Skeletal muscle tissue (tissue), 3 donors: ENCODE measurements at regions not wholly inside any gene's neighbourhood (a gene's known extent, or its start where the extent isn't known, plus 50 kb on each side); places are given as distances from the start of the nearest gene placed in this dataset.

Experiments
- H3K27ac ChIP-seq: one replicate; pipeline ENCODE4 v1.7.0; 2013; ENCODE audit warnings: mild to moderate bottlenecking, low read depth, low read length, inconsistent platforms
- H3K27me3 ChIP-seq, 3 donors: one replicate each; pipeline ENCODE4 v1.7.0; 2013; ENCODE audit warnings: low read length in 3 of 3; ENCODE audit not compliant: control insufficient read depth in 3 of 3, insufficient read depth in 3 of 3
- H3K36me3 ChIP-seq, 3 donors: one replicate each; pipeline ENCODE4 v1.7.0; 2013; ENCODE audit warnings: low read length in 3 of 3; ENCODE audit not compliant: control insufficient read depth in 3 of 3, insufficient read depth in 3 of 3
- H3K4me1 ChIP-seq, 3 donors: one replicate each; pipeline ENCODE4 v1.7.0; 2013; ENCODE audit warnings: low read length in 3 of 3, mild to moderate bottlenecking in 3 of 3; ENCODE audit not compliant: control insufficient read depth in 3 of 3, insufficient read depth in 3 of 3
- H3K4me3 ChIP-seq, 3 donors: one replicate each; pipeline ENCODE4 v1.7.0; 2013; ENCODE audit warnings: low read length in 3 of 3
- H3K9ac ChIP-seq, 3 donors: one replicate each; pipeline ENCODE4 v1.7.0; 2013; ENCODE audit warnings: low read length in 3 of 3, mild to moderate bottlenecking in 3 of 3, moderate library complexity in 2 of 3, low read depth in 1 of 3
- H3K9me3 ChIP-seq, 3 donors: one replicate each; pipeline ENCODE4 v1.7.0; 2013; ENCODE audit warnings: low read length in 3 of 3; ENCODE audit not compliant: control insufficient read depth in 3 of 3
- donor health status: Osteomylitis.

DNA sequence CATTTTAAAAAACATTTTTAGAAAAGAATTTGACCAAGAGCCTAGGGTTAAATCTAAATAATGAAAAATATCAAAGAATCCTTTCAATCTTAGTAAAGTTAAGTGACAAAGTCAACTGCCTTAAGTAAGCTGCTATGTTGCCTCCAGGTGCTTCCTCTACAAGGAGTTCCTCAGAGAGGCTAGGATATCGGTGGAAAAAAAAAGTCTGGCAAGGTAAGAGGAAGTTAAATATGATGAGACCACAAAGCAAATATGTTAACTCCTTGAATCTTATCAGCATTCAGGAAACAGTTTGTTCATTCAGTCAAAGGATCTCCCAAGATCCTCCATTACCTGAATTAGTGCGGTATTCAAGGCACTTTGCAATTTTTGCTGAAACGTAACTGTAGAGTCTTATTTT lies 563.5 kb downstream of the PTPRC start:
- Histone ChIP-seq H3K36me3 (no peaks in the 10 kb centered on the region), H3K9me3 (no peaks in the 10 kb centered on the region)

GRCh38 chr1:199204231-199204630 lies 565.4 kb downstream of the PTPRC start:
- Histone ChIP-seq H3K27ac (no peak overlapping the region), H3K4me1 (no peaks in the 10 kb centered on the region), H3K36me3 (no peaks in the 10 kb centered on the region)

More for the DNA sequence above, 563.5 kb downstream of the PTPRC start:
- Histone ChIP-seq H3K4me1 (no peaks in the 10 kb centered on the region), H3K4me3 (no peak overlapping the region), H3K27ac (no peak overlapping the region), H3K9ac (no peak overlapping the region), H3K27me3 (no peaks in the 10 kb centered on the region)

DNA sequence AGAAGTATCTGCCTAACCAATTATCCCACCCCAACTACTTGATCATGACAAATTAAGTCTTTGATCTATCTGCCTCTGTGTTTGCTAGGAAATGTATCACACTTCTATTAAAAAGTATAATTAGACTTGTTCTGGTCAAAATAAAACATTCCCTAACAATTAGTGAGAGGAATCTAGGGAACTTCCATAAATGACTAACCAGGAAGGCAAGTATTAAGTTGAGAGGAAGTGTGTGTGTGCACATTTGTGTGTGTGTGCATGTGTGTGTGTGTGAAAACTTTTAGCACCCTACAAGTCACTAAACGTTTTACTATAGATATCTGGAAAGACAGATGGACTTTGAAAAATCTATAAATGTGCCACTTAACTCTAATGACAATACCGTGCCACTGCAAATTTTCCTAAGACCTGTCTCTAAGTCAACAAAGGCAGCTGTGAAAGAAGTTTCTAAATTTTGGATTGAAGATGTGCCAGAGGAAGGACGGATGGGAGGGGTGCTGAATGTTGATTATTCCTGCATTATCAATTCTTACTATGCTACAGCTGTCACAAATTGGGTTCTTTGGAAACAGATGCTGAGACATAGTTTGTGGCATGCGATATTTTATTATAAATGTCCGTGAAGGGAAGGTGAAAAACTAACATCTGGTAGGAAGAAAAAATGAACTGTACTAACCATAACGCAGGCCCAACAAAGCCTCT lies 567.1 kb downstream of the PTPRC start:
- Histone ChIP-seq H3K9me3 (no peaks in the 10 kb centered on the region), H3K9ac (no peak overlapping the region), H3K4me1 (no peaks in the 10 kb centered on the region), H3K4me3 (no peak overlapping the region), H3K27ac (no peak overlapping the region), H3K36me3 (no peaks in the 10 kb centered on the region), H3K27me3 (no peaks in the 10 kb centered on the region)

More at GRCh38 chr1:199204231-199204630, 565.4 kb downstream of the PTPRC start:
- no peak overlapping the region for H3K4me3 ChIP-seq
- H3K9ac ChIP-seq, result no peak overlapping the region
- no peaks in the 10 kb centered on the region for H3K27me3 ChIP-seq
- no peaks in the 10 kb centered on the region for H3K9me3 ChIP-seq

DNA sequence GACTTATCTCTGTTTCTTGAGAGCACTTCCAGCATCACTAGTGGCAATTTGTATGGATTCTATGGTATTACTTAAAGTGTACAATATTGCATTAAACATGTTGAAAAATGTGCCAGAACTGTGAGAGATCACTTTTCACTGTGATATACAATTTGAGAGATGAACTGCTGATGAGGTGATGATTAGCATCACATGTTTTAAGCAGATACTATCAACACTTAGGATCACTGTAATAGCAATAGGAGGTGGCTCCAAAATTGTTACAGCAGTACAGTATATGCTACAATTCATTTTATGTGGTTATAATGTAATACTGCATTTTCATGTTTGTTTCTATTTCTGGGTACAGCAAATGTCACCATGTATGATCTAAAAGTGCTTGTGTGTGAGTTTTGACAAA lies 570.0 kb downstream of the PTPRC start:
- Histone ChIP-seq H3K4me3 (no peak overlapping the region), H3K36me3 (no peaks in the 10 kb centered on the region), H3K9me3 (no peaks in the 10 kb centered on the region), H3K9ac (no peak overlapping the region), H3K4me1 (no peaks in the 10 kb centered on the region), H3K27me3 (no peaks in the 10 kb centered on the region), H3K27ac (no peak overlapping the region)

- Histone ChIP-seq H3K27ac (no peak overlapping the region), H3K36me3 (no peaks in the 10 kb centered on the region), H3K27me3 (no peaks in the 10 kb centered on the region), H3K9me3 (no peaks in the 10 kb centered on the region), H3K9ac (no peak overlapping the region), H3K4me1 (no peaks in the 10 kb centered on the region), H3K4me3 (no peak overlapping the region)
These were observed 579.2 kb downstream of the PTPRC start for GRCh38 chr1:199218065-199218464.

GRCh38 chr1:199218533-199218932 lies 579.7 kb downstream of the PTPRC start:
- Histone ChIP-seq H3K9me3 (no peaks in the 10 kb centered on the region), H3K27ac (no peak overlapping the region), H3K27me3 (no peaks in the 10 kb centered on the region), H3K4me1 (no peaks in the 10 kb centered on the region), H3K9ac (no peak overlapping the region), H3K4me3 (no peak overlapping the region), H3K36me3 (no peaks in the 10 kb centered on the region)

DNA sequence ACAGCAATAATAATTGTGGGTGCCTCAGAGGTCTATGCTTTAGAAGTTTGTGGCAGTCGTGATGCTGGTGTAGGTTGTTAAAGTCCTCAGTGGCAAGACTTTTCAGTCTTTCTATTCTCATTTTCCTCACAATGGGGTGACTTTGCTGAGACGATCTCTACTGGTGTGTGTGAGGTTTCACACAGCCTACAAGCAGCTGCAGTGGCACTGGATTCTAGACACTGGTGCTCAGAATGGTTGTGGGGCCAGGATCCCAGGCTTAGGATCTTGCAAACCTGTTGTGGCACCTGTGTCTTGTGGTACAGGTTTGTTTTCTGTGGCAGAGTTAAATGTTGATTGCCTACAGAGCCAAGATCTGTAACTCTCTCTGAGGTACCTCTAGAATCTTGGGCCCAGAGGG lies 581.2 kb downstream of the PTPRC start:
- Histone ChIP-seq H3K27ac (no peak overlapping the region), H3K27me3 (no peaks in the 10 kb centered on the region), H3K36me3 (no peaks in the 10 kb centered on the region), H3K4me3 (no peak overlapping the region), H3K4me1 (no peaks in the 10 kb centered on the region), H3K9me3 (no peaks in the 10 kb centered on the region), H3K9ac (no peak overlapping the region)

DNA sequence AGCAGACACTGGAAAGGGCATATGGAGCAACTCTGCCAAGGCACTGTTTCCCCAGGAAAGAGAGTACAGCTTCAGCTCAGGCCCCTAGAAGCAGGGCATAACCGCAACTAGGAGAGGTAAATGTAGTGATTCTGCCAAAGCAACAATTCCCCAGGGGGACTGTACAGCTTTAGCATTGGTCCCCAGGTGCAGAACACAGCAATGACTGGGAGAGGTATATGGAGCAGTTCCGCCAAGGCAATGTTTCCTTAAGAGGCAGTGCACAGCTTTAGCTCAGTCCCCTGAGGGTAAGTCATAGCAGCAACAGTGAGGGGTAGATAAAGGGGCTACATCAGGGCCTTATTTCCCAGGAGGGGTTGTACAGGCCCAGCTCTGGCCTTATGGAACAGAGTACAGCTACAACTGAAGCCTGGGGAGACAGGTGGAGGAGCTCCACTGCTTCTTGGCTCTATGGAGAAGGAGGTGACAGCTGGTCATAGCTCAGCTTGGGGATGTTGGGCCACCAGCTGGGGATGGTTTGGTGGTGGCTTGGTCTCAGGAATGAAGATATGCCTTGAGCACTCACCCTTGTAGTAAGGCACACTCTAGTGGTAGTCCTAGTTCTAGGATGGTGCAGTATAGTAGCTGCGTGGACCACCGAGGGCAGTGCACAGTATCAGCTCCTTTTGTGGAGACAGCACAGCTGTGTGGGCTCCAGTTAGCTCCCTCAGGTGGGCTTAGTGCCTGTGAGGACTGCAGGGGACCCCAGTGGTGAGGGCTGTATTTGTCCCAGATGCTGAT lies 582.7 kb downstream of the PTPRC start:
- no peaks in the 10 kb centered on the region for H3K36me3 ChIP-seq
- H3K27ac ChIP-seq, result no peak overlapping the region
- H3K27me3 ChIP-seq, result no peaks in the 10 kb centered on the region
- no peaks in the 10 kb centered on the region for H3K4me1 ChIP-seq
- H3K9me3 ChIP-seq, result no peaks in the 10 kb centered on the region
- H3K9ac ChIP-seq, result no peak overlapping the region
- no peak overlapping the region for H3K4me3 ChIP-seq

- no peaks in the 10 kb centered on the region for H3K4me1 ChIP-seq
- no peaks in the 10 kb centered on the region for H3K9me3 ChIP-seq
- no peaks in the 10 kb centered on the region for H3K36me3 ChIP-seq
- H3K9ac ChIP-seq, result no peak overlapping the region
- no peaks in the 10 kb centered on the region for H3K27me3 ChIP-seq
- no peak overlapping the region for H3K4me3 ChIP-seq
- no peak overlapping the region for H3K27ac ChIP-seq
These were observed 585.1 kb downstream of the PTPRC start for GRCh38 chr1:199223936-199224335.

GRCh38 chr1:199226163-199226562 lies 587.3 kb downstream of the PTPRC start:
- no peak overlapping the region for H3K4me3 ChIP-seq
- H3K9me3 ChIP-seq, result no peaks in the 10 kb centered on the region
- H3K4me1 ChIP-seq, result no peaks in the 10 kb centered on the region
- no peak overlapping the region for H3K27ac ChIP-seq
- H3K9ac ChIP-seq, result no peak overlapping the region
- no peaks in the 10 kb centered on the region for H3K36me3 ChIP-seq
- H3K27me3 ChIP-seq, result no peaks in the 10 kb centered on the region
